ENCODE measurements at regions not wholly inside any gene's neighbourhood (a gene's known extent, or its start where the extent isn't known, plus 50 kb on each side); places are given as distances from the start of the nearest gene placed in this dataset.
"Not testable (repeated sequence)": the region's sequence is repeated elsewhere in the genome, so short reads cannot be mapped to it uniquely, and the experiment has no call there.

GRCh38 chr9:66152406-66152805 is 415.5 kb downstream of the FOXD4L4 start:
- DNase-seq (ENCODE audit: low read depth in 2 of 2): not testable (repeated sequence)

- not testable (repeated sequence) for DNase-seq (ENCODE audit: low read depth in 2 of 2)
Measured at GRCh38 chr9:66153021-66153725, 416.2 kb downstream of the FOXD4L4 start.

- DNase-seq (ENCODE audit: low read depth in 2 of 2): not testable (repeated sequence)
Measured at GRCh38 chr9:66153971-66154691, 417.2 kb downstream of the FOXD4L4 start.

- DNase-seq (ENCODE audit: low read depth in 2 of 2): not testable (repeated sequence)
Measured at GRCh38 chr9:66182316-66182715, 445.4 kb downstream of the FOXD4L4 start.

GRCh38 chr9:66183648-66184047 is 446.7 kb downstream of the FOXD4L4 start:
- not testable (repeated sequence) for DNase-seq (ENCODE audit: low read depth in 2 of 2)

GRCh38 chr9:66197199-66197598 is 460.3 kb downstream of the FOXD4L4 start:
- DNase-seq (ENCODE audit: low read depth in 2 of 2): not testable (repeated sequence)

GRCh38 chr9:66198421-66198820 is 461.5 kb downstream of the FOXD4L4 start:
- not testable (repeated sequence) for DNase-seq (ENCODE audit: low read depth in 2 of 2)

GRCh38 chr9:66206617-66207016 is 469.7 kb downstream of the FOXD4L4 start:
- not testable (repeated sequence) for DNase-seq (ENCODE audit: low read depth in 2 of 2)

- DNase-seq (ENCODE audit: low read depth in 2 of 2): not testable (repeated sequence)
Measured at GRCh38 chr9:66207914-66208313, 471.0 kb downstream of the FOXD4L4 start.

- DNase-seq (ENCODE audit: low read depth in 2 of 2): not testable (repeated sequence)
Measured at GRCh38 chr9:66244763-66245162, 507.8 kb downstream of the FOXD4L4 start.

GRCh38 chr9:66245481-66245880 is 508.5 kb downstream of the FOXD4L4 start:
- not testable (repeated sequence) for DNase-seq (ENCODE audit: low read depth in 2 of 2)

GRCh38 chr9:66257581-66257980 is 520.6 kb downstream of the FOXD4L4 start:
- not testable (repeated sequence) for DNase-seq (ENCODE audit: low read depth in 2 of 2)

GRCh38 chr9:66261576-66261975 is 524.6 kb downstream of the FOXD4L4 start:
- not testable (repeated sequence) for DNase-seq (ENCODE audit: low read depth in 2 of 2)

GRCh38 chr9:66263621-66264020 is 526.7 kb downstream of the FOXD4L4 start:
- not testable (repeated sequence) for DNase-seq (ENCODE audit: low read depth in 2 of 2)

GRCh38 chr9:66264786-66265185 is 527.8 kb downstream of the FOXD4L4 start:
- DNase-seq (ENCODE audit: low read depth in 2 of 2): not testable (repeated sequence)

GRCh38 chr9:66266202-66266601 is 529.3 kb downstream of the FOXD4L4 start:
- DNase-seq (ENCODE audit: low read depth in 2 of 2): peak in 1 of 2 donors; percentile 1

GRCh38 chr9:66266856-66267430 is 530.0 kb downstream of the FOXD4L4 start:
- not testable (repeated sequence) for DNase-seq (ENCODE audit: low read depth in 2 of 2)

- peak; percentile 8 to 11 for DNase-seq (ENCODE audit: low read depth in 2 of 2)
Measured at GRCh38 chr9:66267684-66268083, 530.7 kb downstream of the FOXD4L4 start.

GRCh38 chr9:66269024-66269423 is 532.1 kb downstream of the FOXD4L4 start:
- DNase-seq (ENCODE audit: low read depth in 2 of 2): not testable (repeated sequence)

GRCh38 chr9:66269783-66270182 is 532.8 kb downstream of the FOXD4L4 start:
- peak; percentile 51 to 61 for DNase-seq (ENCODE audit: low read depth in 2 of 2)

GRCh38 chr9:66278809-66279208 is 541.9 kb downstream of the FOXD4L4 start:
- not testable (repeated sequence) for DNase-seq (ENCODE audit: low read depth in 2 of 2)

All from stimulated activated CD8-positive, alpha-beta memory T cell treated with anti-CD3 and anti-CD28 coated beads, Interleukin-7, amount 100 ng/mL, for 4 hours (primary cell).